GM21526 (cell line): ENCODE measurements at regions not wholly inside any gene's neighbourhood (a gene's known extent, or its start where the extent isn't known, plus 50 kb on each side); places are given as distances from the start of the nearest gene placed in this dataset.

Experiments used
- ATAC-seq: cut with Tn5 transposase; IDR thresholded peaks from one replicate; pipeline ENCODE4 v1.9.1; 2021; ENCODE audit warnings: moderate library complexity; ENCODE audit not compliant: unreplicated experiment, low FRiP score

- ATAC-seq: no peak
These were observed 544.6 kb downstream of the SLITRK6 start for GRCh38 chr13:85254641-85255040.

- no peak for ATAC-seq
These were observed 550.1 kb downstream of the SLITRK6 start for GRCh38 chr13:85249151-85249550.

- no peak for ATAC-seq
These were observed 551.4 kb downstream of the SLITRK6 start for GRCh38 chr13:85247780-85248179.

GRCh38 chr13:85243831-85244230, 555.4 kb downstream of the SLITRK6 start:
- ATAC-seq: no peak

GRCh38 chr13:85241060-85241459, 558.2 kb downstream of the SLITRK6 start:
- no peak for ATAC-seq

GRCh38 chr13:85236413-85236812, 562.8 kb downstream of the SLITRK6 start:
- ATAC-seq: no peak

GRCh38 chr13:85230691-85231093, 568.5 kb downstream of the SLITRK6 start:
- no peak for ATAC-seq

- ATAC-seq: no peak
These were observed 570.5 kb downstream of the SLITRK6 start for GRCh38 chr13:85228692-85229091.

GRCh38 chr13:85223883-85224656, 575.1 kb downstream of the SLITRK6 start:
- no peak for ATAC-seq

- no peak for ATAC-seq
These were observed 582.6 kb downstream of the SLITRK6 start for GRCh38 chr13:85216576-85216975.

GRCh38 chr13:85212692-85213091, 586.5 kb downstream of the SLITRK6 start:
- ATAC-seq: no peak

- ATAC-seq: no peak
These were observed 594.4 kb downstream of the SLITRK6 start for GRCh38 chr13:85204668-85205344.

- ATAC-seq: no peak
These were observed 601.8 kb downstream of the SLITRK6 start for GRCh38 chr13:85197431-85197830.

GRCh38 chr13:85194482-85194881, 604.7 kb downstream of the SLITRK6 start:
- ATAC-seq: no peak

- ATAC-seq: no peak
These were observed 607.1 kb downstream of the SLITRK6 start for GRCh38 chr13:85191996-85192718.

GRCh38 chr13:85186356-85187045, 612.7 kb downstream of the SLITRK6 start:
- no peak for ATAC-seq

- ATAC-seq: no peak
These were observed 624.9 kb downstream of the SLITRK6 start for GRCh38 chr13:85174291-85174690.

- ATAC-seq: no peak
These were observed 628.8 kb downstream of the SLITRK6 start for GRCh38 chr13:85170372-85170771.

- no peak for ATAC-seq
These were observed 632.3 kb downstream of the SLITRK6 start for GRCh38 chr13:85166891-85167290.

GRCh38 chr13:85163063-85163462, 636.2 kb downstream of the SLITRK6 start:
- ATAC-seq: no peak

GRCh38 chr13:85148009-85148408, 651.2 kb downstream of the SLITRK6 start:
- ATAC-seq: no peak
